ENCODE measurements at regions not wholly inside any gene's neighbourhood (a gene's known extent, or its start where the extent isn't known, plus 50 kb on each side); places are given as distances from the start of the nearest gene placed in this dataset.
"Not testable (repeated sequence)": the region's sequence is repeated elsewhere in the genome, so short reads cannot be mapped to it uniquely, and the experiment has no call there.

- not testable (repeated sequence) for DNase-seq
These were observed 179.0 kb upstream of the ETV3 start for GRCh38 chr1:157317229-157317628.

- DNase-seq = no peak
These were observed 177.3 kb upstream of the ETV3 start for GRCh38 chr1:157315544-157315943.

DNA sequence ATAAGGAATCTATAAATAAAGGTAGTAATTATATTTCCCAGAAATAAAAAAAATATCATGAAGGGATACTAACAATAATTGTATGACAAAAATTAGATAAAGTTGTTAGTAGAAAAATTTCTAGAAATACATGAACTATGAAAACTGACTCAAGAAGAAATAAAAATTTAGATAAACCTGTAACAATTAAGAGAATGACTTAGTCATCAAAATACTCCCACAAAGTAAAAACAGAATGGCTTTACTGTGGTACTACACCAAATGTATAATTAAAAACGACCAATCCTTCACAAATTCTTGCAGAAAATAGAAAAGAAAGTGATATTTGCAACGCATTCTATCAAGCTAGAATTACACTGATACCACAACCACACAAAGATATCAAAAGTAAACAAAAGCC, 176.2 kb upstream of the ETV3 start:
- no peak for DNase-seq

- DNase-seq = no peak
These were observed 175.1 kb upstream of the ETV3 start for GRCh38 chr1:157313240-157313807.

GRCh38 chr1:157312082-157312812, 174.1 kb upstream of the ETV3 start:
- no peak for DNase-seq

DNA sequence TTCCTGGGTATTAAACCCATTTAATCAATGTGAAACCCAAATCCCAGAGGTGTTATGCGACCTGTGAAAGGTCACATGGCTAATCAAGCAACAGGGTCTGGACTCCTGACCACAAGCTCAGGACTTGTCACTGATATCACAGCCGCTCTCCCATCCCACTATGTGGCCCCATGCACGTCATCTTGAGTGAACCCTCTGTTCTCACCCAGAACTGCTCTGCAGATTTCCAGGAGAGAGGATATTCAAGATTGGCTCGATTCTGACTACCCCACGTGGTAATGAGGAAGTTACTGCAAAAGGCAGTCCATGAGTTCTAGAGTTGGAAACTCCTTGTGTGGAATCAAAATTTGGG, 173.5 kb upstream of the ETV3 start:
- DNase-seq = no peak

DNA sequence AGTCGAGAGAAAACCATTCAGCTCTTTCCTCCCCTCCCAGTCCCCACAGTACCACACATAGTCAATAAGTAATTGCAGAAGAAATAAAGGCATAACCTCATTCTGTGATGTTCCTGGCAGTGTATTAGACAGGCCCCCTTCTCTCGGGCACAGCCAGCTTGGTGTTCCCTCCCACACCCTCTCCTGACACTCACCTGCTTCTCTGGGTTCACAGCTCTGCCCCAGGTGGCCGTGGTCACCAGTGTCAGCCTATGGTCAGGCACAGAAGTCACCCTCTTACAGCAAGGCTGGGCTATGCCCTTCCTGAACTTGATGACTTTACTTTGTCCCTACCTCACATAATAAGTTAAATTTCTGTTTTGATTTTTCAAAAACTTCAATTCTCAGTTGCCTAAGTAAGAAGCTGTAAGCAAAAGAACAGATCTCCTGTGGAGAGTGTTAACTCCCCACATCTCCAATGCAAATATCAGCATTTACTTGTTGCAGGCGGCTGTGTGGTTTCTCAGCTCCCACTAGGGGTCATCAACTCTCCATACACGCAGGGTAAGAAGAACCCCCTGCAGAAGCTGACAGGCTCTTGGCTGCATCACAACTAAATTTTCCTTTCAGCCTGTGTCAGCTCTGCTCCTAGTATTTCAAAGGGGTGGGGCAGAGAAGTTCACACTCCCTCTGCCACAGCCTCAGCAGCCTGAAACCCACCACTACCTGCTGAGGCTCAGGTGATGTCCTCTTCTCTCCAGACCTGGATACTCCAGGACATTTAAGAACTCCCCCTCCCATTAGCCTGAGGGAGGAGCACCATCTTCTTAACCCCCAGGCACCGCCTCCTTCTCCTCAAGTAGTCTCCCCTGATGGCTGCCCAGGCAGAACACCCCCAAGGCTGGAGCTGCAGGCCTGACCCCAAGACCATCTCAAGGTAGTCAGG, 172.9 kb upstream of the ETV3 start:
- DNase-seq = not testable (repeated sequence)

DNA sequence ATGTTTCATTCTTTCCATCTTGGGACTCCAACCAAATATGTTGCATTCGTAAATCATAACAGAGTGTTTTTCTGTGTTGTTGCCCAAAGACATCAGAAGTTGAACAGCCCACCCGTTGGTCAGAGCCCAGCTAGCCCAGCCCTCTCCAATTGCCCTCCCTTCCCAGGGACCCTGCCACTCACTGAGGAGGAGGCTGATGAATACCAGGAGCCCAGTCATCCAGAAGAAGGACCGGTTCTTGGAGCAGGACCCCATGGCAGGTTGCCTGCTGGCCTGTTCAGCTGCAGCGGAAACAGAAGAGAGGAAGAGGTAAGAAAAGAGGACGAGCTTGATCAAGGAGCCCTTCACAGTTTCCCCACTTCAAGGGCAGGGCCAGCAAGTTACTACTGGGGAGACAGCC, 172.2 kb upstream of the ETV3 start:
- DNase-seq = no peak

- no peak for DNase-seq
These were observed 169.3 kb upstream of the ETV3 start for GRCh38 chr1:157307491-157307890.

DNA sequence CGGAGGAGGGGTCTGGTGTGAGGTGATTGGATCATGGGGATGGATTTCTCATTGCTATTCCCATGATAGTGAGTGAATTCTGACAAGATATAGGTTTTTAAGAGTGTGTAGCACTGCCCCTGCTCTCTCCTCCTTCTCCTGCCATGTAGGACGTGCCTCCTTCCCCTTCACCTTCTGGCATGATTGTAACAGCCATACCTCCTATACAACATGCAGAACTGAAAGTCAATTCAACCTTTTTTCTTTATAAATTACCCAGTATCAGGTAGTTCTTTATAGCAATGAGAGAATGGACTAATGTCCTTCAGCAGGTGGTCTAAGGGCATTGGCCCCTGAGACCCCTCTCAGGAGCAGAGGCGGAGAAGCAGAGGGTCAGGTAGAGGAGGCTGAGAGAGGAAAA, 168.7 kb upstream of the ETV3 start:
- no peak for DNase-seq

DNA sequence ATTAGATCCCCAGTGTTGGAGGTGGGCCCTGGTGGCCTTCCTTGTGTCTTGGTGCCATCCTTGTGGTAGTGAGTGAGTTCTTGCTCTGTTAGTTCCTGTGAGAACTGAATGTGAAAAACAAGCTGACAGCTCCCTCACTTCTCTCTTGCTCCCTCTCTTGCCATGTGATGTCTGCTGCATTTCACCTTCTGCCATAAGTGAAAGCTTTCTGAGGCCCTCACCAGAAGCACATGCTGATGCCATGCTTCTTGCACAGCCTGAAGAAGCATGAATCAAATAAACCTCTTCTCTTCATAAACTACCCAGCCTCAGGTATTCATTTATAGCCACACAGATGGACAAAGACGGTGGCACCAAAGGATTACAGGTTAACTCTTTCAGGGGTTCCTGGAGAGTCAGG, 166.1 kb upstream of the ETV3 start:
- DNase-seq = no peak

- no peak for DNase-seq
These were observed 164.5 kb upstream of the ETV3 start for GRCh38 chr1:157302724-157303123.

DNA sequence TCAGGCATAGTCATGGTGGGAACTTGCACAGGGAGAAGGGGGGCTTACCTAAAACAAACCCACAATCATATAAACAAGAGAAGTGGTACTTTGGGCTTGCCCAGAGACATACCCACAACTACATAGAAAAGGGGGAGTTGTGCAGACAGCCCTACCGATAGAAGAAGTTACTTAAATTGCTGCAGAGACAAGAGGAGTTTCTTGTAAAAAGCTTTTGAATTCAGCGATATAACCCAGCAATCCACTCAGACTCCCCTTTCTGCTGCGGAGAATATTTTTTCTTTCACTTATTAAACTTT, 164.0 kb upstream of the ETV3 start:
- DNase-seq = no peak

DNA sequence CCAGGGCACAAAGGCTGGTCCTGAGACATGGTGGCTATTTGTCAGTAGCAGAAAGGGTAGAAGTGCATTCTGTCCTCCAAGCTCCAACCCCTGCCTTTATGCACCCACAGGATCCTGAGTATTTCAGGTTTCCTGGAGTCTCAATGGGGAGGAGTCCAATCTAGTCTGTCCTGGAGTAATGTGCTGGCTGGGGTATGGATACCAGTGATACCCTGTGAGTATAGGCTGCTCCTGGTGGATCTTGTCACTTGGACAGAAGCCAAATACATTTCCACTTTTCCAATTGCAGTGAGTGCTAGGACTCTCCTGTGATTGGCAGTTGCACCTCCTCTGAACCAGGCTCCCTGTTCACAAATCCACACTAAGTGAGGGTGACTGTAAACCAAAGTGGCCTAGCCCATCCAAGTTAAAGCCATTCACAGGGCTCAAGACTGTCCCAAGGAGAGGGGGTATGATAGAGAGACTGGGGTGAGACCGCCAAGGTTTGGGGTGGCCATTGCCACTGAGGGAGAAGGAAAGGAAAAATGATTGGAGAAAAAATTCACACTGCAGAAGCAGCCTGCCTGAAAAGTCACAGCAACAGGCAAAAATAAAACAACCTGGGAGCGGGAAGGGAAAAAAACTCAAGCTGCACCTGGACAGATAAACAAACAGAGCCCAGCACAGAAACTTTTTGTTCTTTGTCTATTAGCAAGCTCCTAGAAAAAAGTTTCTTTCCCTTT, 163.4 kb upstream of the ETV3 start:
- no peak for DNase-seq

- not testable (repeated sequence) for DNase-seq
These were observed 156.4 kb upstream of the ETV3 start for GRCh38 chr1:157294387-157295145.

DNA sequence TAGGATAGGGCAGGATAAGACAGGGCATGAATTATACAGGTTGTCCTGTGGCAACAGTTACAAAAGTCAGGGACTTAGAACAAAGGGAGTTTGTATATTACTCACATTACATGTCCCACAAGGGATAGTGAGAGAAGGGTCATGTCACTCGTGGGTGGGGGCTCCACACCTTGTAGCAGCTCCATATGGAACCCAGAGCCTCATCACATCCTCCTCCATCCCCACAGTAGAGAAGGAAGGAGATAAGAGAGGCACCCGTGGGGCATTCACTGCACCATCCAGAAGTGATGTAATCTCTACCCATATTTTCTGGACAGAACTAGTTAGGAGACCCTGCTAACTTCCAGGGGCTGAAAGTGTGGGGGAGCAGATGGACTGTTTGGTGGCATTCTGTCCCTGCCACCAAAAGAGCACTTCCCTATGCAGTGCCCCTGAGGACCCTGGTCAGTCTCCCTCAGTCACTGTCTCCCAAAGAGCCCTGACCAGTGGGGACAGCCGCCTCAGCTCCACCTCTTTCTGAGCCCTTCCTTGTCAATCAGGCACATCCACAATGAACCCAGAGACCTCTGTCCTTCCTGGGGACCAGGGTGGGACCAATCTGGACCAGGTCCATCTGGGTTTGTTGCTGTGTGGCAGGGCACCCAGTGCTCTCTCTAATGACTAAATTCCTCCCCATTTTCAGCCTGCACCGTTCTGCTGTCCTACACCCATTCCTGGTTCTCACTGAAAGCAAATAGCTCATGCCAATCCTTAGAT, 154.8 kb upstream of the ETV3 start:
- DNase-seq = no peak

DNA sequence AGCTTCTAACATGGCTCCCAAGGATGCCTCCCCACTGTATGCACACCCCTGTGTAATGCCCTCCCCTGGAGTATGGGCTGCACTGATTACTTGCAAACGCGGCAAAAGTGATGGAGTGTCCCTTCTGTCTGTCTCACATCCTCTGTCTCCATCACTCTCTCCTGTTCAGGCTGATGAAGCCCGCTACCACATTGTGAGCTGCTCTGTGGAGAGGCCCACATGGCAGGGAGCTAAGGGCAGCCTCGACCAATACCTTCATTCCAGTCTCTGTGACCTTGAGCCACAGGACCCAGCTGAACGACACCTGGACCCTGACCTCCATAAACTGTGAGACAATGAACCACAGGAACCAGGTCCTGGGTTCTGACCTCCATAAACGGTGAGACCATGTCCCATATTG, 154.1 kb upstream of the ETV3 start:
- no peak for DNase-seq

GRCh38 chr1:157291083-157291482, 152.9 kb upstream of the ETV3 start:
- DNase-seq = no peak

DNA sequence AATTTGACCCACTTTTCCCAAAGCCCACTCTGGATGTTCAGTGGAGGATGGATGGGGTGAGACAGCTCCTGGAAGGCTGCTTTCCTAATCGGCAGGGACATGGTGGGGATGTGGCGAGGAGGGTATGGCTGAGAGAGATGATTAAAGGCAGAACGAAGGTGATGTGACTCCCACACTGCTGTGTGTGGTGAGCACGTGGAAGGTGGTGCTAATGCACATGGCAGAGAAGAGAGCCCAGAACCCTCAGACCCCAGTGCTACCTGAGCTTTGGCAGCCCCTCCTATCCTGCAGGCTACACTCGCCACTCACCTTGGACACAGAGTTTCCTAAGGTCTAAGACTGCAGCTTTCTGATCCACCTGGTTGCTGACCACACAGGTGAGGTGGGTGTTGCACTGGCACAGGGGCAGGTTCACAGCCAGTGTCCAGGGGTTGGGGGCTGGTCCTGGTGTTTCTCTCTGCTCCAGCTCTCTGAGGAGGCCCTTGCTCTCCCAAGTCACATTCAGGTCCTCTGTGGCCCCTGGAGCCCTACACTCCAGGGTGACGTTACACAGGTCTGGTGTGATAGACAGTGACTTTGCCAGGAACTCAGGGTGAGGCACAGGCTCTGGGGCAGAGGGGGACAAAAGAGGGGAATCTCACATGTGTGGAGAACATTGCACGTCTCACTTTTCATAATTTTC, 151.4 kb upstream of the ETV3 start:
- no peak for DNase-seq

DNA sequence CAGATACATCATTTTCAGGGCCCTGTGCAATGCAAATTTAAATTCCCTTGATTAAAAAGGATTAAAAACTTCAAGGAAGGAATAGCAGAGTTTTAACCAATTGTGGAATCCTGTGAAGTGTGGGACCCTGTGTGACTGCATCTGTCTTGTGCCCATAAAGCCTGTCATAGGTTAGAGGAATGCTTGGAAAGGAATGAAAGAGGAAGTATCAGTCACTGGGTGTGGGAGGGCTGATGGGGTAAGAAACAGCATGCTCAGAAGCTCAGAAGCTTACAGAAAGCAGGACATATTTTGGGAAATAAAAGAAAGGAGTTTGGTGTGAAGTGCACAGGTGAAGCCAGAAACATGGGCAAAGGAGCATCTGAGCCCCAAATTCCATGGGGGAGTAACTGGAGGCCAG, 150.8 kb upstream of the ETV3 start:
- no peak for DNase-seq

DNA sequence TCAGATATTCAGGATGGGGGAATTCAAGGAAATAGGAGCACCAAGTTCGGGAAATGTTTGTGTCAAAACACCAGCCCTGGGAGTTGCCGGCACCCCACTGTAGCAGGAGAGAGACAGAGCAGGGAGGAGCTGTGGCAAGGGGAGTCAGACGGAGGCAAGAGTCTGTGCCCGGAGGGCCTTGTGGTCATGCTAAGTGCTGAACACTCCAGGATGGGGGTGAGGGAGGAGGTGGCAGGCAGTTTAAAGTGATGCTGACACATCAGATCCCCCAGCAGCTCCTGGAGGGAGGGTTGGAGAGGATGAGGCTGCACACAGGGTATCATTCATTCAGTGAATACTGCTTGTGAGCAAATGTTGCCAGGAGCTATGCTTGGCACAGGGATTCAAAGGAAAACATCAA, 150.3 kb upstream of the ETV3 start:
- DNase-seq = no peak
